Neural cell (in vitro differentiated cells): ENCODE measurements at regions not wholly inside any gene's neighbourhood (a gene's known extent, or its start where the extent isn't known, plus 50 kb on each side); places are given as distances from the start of the nearest gene placed in this dataset.

Experiments
- CTCF ChIP-seq: fragments of 450-650 bp; IDR thresholded peaks from 2 replicates; pipeline ENCODE4 v1.5.1; 2014; ENCODE audit warnings: antibody characterized with exemption, mild to moderate bottlenecking, moderate library complexity; ENCODE audit not compliant: poor library complexity, severe bottlenecking
- EP300 ChIP-seq: fragments of 450-650 bp; conservative IDR thresholded peaks from 2 replicates; pipeline ENCODE4 v1.6.1; 2014; ENCODE audit warnings: antibody characterized with exemption, mild to moderate bottlenecking, moderate library complexity; ENCODE audit not compliant: poor library complexity, severe bottlenecking
- EZH2 ChIP-seq: fragments of 200-600, 300-800 bp; shearing (Covaris generic), sonication (generic); IDR thresholded peaks from 2 replicates; pipeline ENCODE4 v1.6.1; 2014; ENCODE audit warnings: antibody characterized with exemption, low read length, borderline replicate concordance, mild to moderate bottlenecking; ENCODE audit not compliant: insufficient read depth, poor library complexity, severe bottlenecking
- MXI1 ChIP-seq: fragments of 450-650 bp; conservative IDR thresholded peaks from 2 replicates; pipeline ENCODE4 v1.6.1; 2014; ENCODE audit warnings: antibody characterized with exemption, mild to moderate bottlenecking; ENCODE audit not compliant: poor library complexity, severe bottlenecking
- POLR2AphosphoS5 ChIP-seq: IDR thresholded peaks from 2 replicates; pipeline ENCODE4 v1.6.1; 2012
- RAD21 ChIP-seq: fragments of 450-650 bp; conservative IDR thresholded peaks from 2 replicates; pipeline ENCODE4 v1.6.1; 2014; ENCODE audit warnings: antibody characterized with exemption, mild to moderate bottlenecking, moderate library complexity
- REST ChIP-seq: IDR thresholded peaks from 2 replicates; pipeline ENCODE4 v1.6.1; 2012; ENCODE audit warnings: borderline replicate concordance
- SMC3 ChIP-seq: fragments of 450-650 bp; conservative IDR thresholded peaks from 2 replicates; pipeline ENCODE4 v1.6.1; 2014; ENCODE audit warnings: antibody characterized with exemption, mild to moderate bottlenecking, moderate library complexity; ENCODE audit not compliant: poor library complexity
- TAF1 ChIP-seq: IDR thresholded peaks from 2 replicates; pipeline ENCODE4 v1.6.1; 2012; ENCODE audit warnings: low read depth

- TF ChIP-seq REST = no peak
- no peak for TF ChIP-seq CTCF
- no peak for TF ChIP-seq EZH2
- TF ChIP-seq POLR2AphosphoS5 = no peak
- TF ChIP-seq SMC3 = no peak
- TF ChIP-seq TAF1 = no peak
- TF ChIP-seq RAD21 = no peak
- no peak for TF ChIP-seq EP300
- TF ChIP-seq MXI1 = no peak
Observed at GRCh38 chr16:48035142-48035541, 120.7 kb downstream of the ABCC12 start.
